ENCODE measurements at regions not wholly inside any gene's neighbourhood (a gene's known extent, or its start where the extent isn't known, plus 50 kb on each side); places are given as distances from the start of the nearest gene placed in this dataset.

DNA sequence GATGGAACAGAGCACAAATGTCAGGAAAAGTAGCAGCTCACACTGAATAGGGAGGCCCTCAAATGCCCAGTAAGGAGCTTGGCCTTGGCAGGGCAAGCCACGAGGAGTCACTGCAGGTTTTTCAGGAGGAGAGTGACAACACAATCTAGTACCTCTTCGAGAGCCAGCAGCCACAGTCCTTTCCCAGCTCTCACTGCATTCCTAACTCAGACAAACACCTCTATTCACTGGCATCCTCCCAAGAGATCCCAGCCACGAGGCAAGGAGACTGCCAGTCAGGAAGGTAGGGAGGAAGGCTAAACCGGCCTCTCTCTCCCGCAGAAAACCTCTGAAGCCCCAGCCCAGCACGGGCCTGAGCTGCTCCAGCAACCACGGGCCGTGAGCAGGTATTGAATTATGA lies 146.0 kb upstream of the SMAD3 start:
- no peak for TF ChIP-seq CEBPB (IDR thresholded peaks at IDR 0.05)
- TF ChIP-seq RAD21 (IDR thresholded peaks at IDR 0.05; ENCODE audit: low read depth) = no peak
- TF ChIP-seq FOXM1 (IDR thresholded peaks at IDR 0.05; ENCODE audit: borderline replicate concordance, low read depth) = no peak
- TF ChIP-seq, protein P1, sequence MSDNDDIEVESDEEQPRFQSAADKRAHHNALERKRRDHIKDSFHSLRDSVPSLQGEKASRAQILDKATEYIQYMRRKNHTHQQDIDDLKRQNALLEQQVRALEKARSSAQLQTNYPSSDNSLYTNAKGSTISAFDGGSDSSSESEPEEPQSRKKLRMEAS (IDR thresholded peaks at IDR 0.05) = no peak
- TF ChIP-seq YY1 (IDR thresholded peaks at IDR 0.05; ENCODE audit: low read depth) = no peak
- no peak for TF ChIP-seq NFIC (IDR thresholded peaks at IDR 0.05)
- no peak for TF ChIP-seq TEAD4 (IDR thresholded peaks at IDR 0.05)
- no peak for TF ChIP-seq EP300 (IDR thresholded peaks at IDR 0.05; ENCODE audit: borderline replicate concordance)
- no peak for TF ChIP-seq ZBTB7A (IDR thresholded peaks at IDR 0.05; ENCODE audit: low read depth)
- TF ChIP-seq, protein P2, sequence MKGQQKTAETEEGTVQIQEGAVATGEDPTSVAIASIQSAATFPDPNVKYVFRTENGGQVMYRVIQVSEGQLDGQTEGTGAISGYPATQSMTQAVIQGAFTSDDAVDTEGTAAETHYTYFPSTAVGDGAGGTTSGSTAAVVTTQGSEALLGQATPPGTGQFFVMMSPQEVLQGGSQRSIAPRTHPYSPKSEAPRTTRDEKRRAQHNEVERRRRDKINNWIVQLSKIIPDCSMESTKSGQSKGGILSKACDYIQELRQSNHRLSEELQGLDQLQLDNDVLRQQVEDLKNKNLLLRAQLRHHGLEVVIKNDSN (IDR thresholded peaks at IDR 0.05) = no peak
- no peak for TF ChIP-seq TCF12 (IDR thresholded peaks at IDR 0.05; ENCODE audit: low read depth)
- TF ChIP-seq CREB1 (IDR thresholded peaks at IDR 0.05; ENCODE audit: low read depth) = no peak

DNA sequence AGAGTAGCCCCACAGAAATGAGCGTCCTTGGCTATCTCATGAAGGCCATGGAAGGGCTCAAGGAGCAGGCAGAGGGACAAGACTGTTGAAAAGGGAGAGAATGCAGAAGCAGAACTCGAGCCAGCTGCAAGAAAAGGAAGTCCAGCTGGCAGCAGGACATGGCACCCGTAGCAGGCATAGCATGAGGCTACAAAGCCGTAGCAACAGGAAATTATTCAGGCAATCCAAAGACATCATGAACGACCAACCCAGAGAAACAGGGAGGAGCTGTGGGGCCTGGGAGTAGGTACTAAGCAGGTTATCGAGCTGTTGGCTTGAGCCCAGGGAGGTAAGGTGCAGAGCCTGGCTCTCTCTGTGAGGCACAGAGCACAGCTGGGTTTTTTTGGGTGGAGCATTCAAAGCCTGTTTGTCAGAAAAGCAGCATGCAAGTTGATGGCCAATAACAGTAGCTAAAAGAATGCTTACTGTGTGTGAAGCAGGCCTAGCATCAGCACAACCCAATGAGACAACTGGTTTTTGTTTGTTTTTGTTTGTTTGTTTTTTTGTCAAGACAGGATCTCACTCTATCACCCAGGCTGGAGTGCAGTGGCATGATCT lies 144.0 kb upstream of the SMAD3 start:
- TF ChIP-seq NFIC (IDR thresholded peaks at IDR 0.05) = peak; percentile 30
- no peak for TF ChIP-seq TCF12 (IDR thresholded peaks at IDR 0.05; ENCODE audit: low read depth)
- TF ChIP-seq, protein P3, sequence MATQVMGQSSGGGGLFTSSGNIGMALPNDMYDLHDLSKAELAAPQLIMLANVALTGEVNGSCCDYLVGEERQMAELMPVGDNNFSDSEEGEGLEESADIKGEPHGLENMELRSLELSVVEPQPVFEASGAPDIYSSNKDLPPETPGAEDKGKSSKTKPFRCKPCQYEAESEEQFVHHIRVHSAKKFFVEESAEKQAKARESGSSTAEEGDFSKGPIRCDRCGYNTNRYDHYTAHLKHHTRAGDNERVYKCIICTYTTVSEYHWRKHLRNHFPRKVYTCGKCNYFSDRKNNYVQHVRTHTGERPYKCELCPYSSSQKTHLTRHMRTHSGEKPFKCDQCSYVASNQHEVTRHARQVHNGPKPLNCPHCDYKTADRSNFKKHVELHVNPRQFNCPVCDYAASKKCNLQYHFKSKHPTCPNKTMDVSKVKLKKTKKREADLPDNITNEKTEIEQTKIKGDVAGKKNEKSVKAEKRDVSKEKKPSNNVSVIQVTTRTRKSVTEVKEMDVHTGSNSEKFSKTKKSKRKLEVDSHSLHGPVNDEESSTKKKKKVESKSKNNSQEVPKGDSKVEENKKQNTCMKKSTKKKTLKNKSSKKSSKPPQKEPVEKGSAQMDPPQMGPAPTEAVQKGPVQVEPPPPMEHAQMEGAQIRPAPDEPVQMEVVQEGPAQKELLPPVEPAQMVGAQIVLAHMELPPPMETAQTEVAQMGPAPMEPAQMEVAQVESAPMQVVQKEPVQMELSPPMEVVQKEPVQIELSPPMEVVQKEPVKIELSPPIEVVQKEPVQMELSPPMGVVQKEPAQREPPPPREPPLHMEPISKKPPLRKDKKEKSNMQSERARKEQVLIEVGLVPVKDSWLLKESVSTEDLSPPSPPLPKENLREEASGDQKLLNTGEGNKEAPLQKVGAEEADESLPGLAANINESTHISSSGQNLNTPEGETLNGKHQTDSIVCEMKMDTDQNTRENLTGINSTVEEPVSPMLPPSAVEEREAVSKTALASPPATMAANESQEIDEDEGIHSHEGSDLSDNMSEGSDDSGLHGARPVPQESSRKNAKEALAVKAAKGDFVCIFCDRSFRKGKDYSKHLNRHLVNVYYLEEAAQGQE (IDR thresholded peaks at IDR 0.05; ENCODE audit: low read depth) = no peak
- TF ChIP-seq CEBPB (IDR thresholded peaks at IDR 0.05) = no peak
- TF ChIP-seq EGR1 (IDR thresholded peaks at IDR 0.05) = no peak

DNA sequence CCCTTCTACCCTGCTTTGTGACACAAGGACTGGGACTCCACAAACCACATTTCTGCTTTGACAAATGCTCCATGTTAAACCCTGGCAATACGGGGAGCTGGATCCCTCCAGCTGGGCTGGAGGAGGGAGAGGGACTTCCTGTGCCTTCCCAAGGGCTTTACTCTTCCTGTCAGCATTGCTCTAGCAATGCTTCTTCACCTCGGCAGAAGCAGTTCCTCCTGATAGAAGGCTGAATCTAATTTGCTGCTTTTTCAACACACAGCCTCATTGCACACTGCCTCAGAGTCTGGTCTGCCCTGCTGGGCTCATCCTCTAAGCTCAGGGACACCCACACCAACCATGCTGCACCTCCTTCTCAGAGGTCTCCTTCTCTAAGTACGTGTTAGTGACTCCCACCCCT lies 142.8 kb upstream of the SMAD3 start:
- TF ChIP-seq EGR1 (IDR thresholded peaks at IDR 0.05) (no peak), TAF1 (IDR thresholded peaks at IDR 0.05; ENCODE audit: low read depth) (no peak), ZBTB7A (IDR thresholded peaks at IDR 0.05; ENCODE audit: low read depth) (no peak)
- TF ChIP-seq, protein P1 (IDR thresholded peaks at IDR 0.05) = no peak

DNA sequence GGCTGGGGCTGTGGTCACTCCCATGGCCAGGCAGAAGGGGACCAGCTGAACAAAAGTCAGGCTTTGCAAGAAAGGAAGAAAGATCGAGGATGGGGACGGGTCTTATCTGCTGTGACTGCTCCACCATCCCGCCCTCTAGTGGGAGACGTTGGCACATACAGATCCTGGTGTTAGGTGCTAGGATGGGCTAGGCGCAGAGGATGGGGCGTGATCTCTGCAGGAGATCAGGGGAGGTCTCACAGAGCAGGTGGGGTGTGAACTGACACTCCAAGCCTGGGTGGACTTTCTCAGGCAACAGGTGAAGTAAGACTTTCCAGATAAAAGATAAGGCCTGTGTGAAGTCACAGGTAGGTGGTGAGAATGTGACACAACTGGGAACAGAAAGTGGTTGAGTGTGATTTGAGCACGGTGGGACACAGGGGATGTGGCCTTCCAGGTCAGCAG lies 141.9 kb upstream of the SMAD3 start:
- TF ChIP-seq CEBPB (IDR thresholded peaks at IDR 0.05) = no peak
- TF ChIP-seq TCF12 (IDR thresholded peaks at IDR 0.05; ENCODE audit: low read depth) = no peak
- peak; percentile 40 for TF ChIP-seq RAD21 (IDR thresholded peaks at IDR 0.05; ENCODE audit: low read depth)
- TF ChIP-seq FOXM1 (IDR thresholded peaks at IDR 0.05; ENCODE audit: borderline replicate concordance, low read depth) = no peak
- TF ChIP-seq, protein P2 (IDR thresholded peaks at IDR 0.05) = no peak
- TF ChIP-seq CREB1 (IDR thresholded peaks at IDR 0.05; ENCODE audit: low read depth) = no peak
- TF ChIP-seq ZBTB7A (IDR thresholded peaks at IDR 0.05; ENCODE audit: low read depth) = no peak
- no peak for TF ChIP-seq YY1 (IDR thresholded peaks at IDR 0.05; ENCODE audit: low read depth)

DNA sequence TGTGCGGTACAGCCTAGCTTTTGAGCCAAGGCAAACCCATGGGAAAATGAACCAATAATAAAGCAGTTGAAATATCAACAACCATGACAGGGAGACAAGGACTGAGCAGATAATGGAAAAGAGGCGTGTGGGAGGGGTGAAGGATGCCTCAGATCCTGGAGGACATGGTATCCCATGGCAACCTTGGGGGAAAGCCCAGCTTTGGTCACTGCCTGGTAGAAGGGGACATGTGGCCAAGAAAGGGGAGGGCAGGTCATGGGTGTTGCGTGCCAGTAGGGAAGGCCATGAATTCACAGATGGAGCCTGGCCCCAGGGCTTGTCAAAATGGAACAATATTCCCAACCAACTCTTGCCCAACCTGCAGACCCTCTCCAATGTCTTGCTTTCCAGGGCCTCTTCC lies 140.5 kb upstream of the SMAD3 start:
- TF ChIP-seq ZBTB7A (IDR thresholded peaks at IDR 0.05; ENCODE audit: low read depth) (no peak), FOXM1 (IDR thresholded peaks at IDR 0.05; ENCODE audit: borderline replicate concordance, low read depth) (no peak), TAF1 (IDR thresholded peaks at IDR 0.05; ENCODE audit: low read depth) (no peak), EGR1 (IDR thresholded peaks at IDR 0.05) (no peak), CEBPB (IDR thresholded peaks at IDR 0.05) (no peak), EP300 (IDR thresholded peaks at IDR 0.05; ENCODE audit: borderline replicate concordance) (no peak), YY1 (IDR thresholded peaks at IDR 0.05; ENCODE audit: low read depth) (no peak), TCF12 (IDR thresholded peaks at IDR 0.05; ENCODE audit: low read depth) (no peak), TEAD4 (IDR thresholded peaks at IDR 0.05) (no peak), RAD21 (IDR thresholded peaks at IDR 0.05; ENCODE audit: low read depth) (no peak), CREB1 (IDR thresholded peaks at IDR 0.05; ENCODE audit: low read depth) (no peak)
- TF ChIP-seq, protein P3 (IDR thresholded peaks at IDR 0.05; ENCODE audit: low read depth) = no peak
- TF ChIP-seq, protein P1 (IDR thresholded peaks at IDR 0.05) = no peak
- TF ChIP-seq, protein P2 (IDR thresholded peaks at IDR 0.05) = no peak
